ENCODE measurements at regions not wholly inside any gene's neighbourhood (a gene's known extent, or its start where the extent isn't known, plus 50 kb on each side); places are given as distances from the start of the nearest gene placed in this dataset.
"Not testable (repeated sequence)": the region's sequence is repeated elsewhere in the genome, so short reads cannot be mapped to it uniquely, and the experiment has no call there.

- WGBS (ENCODE audit: insufficient coverage), result 91% methylated on average over 3 of the region's 9 CpGs
- POLR2A ChIA-PET, result interaction anchor here in 1 of 2 donors (0.7 kb wide), 1 partner anchor 290 kb away, joined by 7 read pairs; no protein-coding TSS in a partner anchor
- H3K36me3 Mint-ChIP-seq, result no peaks in the 10 kb centered on the region
- ATAC-seq (replicated peaks in 1 of 4) (peak in 2 of 4 experiments; percentile 44 to 61), DNase-seq (peak in 9 of 35 experiments; percentile 6 to 75 (median 24))
- H3K9me3 Mint-ChIP-seq, result no peaks in the 10 kb centered on the region
- Histone ChIP-seq H3K9me3 (no peaks in the 10 kb centered on the region), H3K4me3 (ENCODE audit: control insufficient read depth in 1 of 2, extremely low read depth in 1 of 2, low read length in 1 of 2) (no peak overlapping the region), H3K27me3 (replicated peaks in 1 of 2; ENCODE audit: control insufficient read depth in 2 of 2, extremely low read depth in 1 of 2, insufficient read depth in 2 of 2, low read length in 1 of 2) (no peaks in the 10 kb centered on the region), H3K27ac (ENCODE audit: low read length) (no peak overlapping the region), H3K4me1 (ENCODE audit: control insufficient read depth in 1 of 2, extremely low read depth in 1 of 2, insufficient read depth in 2 of 2, low read length in 2 of 2) (peaks cover 3 to 8% of the 10 kb centered on the region in 2 experiments), H3K36me3 (ENCODE audit: control insufficient read depth in 2 of 2, extremely low read depth in 1 of 2, insufficient read depth in 1 of 2, low read length in 1 of 2) (no peaks in the 10 kb centered on the region)
- CTCF ChIA-PET, result interaction anchor here (0.6 to 0.7 kb wide), 2 partner anchors 57 to 74 kb away, joined by 3 read pairs; no protein-coding TSS in a partner anchor
- H3K27me3 Mint-ChIP-seq, result no peaks in the 10 kb centered on the region
- peaks cover 24 to 36% (median 26%) of the 10 kb centered on the region in 3 donors for H3K4me1 Mint-ChIP-seq
- peak overlapping the region in 1 of 2 donors; percentile 47 for H3K27ac Mint-ChIP-seq
- H3K4me3 Mint-ChIP-seq, result no peak overlapping the region
Observed at GRCh38 chr3:177337541-177338331, 140.5 kb upstream of the TBL1XR1 start.

GRCh38 chr3:177338697-177339219 is 141.5 kb upstream of the TBL1XR1 start:
- Mint-ChIP-seq H3K27ac (peak overlapping the region in 1 of 2 donors; percentile 19), H3K9me3 (no peaks in the 10 kb centered on the region), H3K4me1 (peaks cover 23 to 33% (median 24%) of the 10 kb centered on the region in 3 donors), H3K4me3 (no peak overlapping the region), H3K27me3 (no peaks in the 10 kb centered on the region), H3K36me3 (no peaks in the 10 kb centered on the region)
- H3K9me3 ChIP-seq, result no peaks in the 10 kb centered on the region
- H3K36me3 ChIP-seq (ENCODE audit: control insufficient read depth in 2 of 2, extremely low read depth in 1 of 2, insufficient read depth in 1 of 2, low read length in 1 of 2), result no peaks in the 10 kb centered on the region
- no CpG with 5 or more reads among the region's 3 CpGs for WGBS (ENCODE audit: insufficient coverage)
- ChIA-PET CTCF (interaction anchor here in 1 of 2 donors (0.7 kb wide), 1 partner anchor 73 kb away, joined by 3 read pairs; no protein-coding TSS in a partner anchor), POLR2A (interaction anchor here in 1 of 2 donors (0.7 kb wide), 1 partner anchor 183 kb away, joined by 3 read pairs; no protein-coding TSS in a partner anchor)
- H3K4me3 ChIP-seq (ENCODE audit: control insufficient read depth in 1 of 2, extremely low read depth in 1 of 2, low read length in 1 of 2), result no peak overlapping the region
- no peaks in the 10 kb centered on the region for H3K27me3 ChIP-seq (replicated peaks in 1 of 2; ENCODE audit: control insufficient read depth in 2 of 2, extremely low read depth in 1 of 2, insufficient read depth in 2 of 2, low read length in 1 of 2)
- DNase-seq (no peak), ATAC-seq (replicated peaks in 1 of 4) (peak in 2 of 4 experiments; percentile 16 to 33)
- H3K27ac ChIP-seq (ENCODE audit: low read length), result no peak overlapping the region
- H3K4me1 ChIP-seq (ENCODE audit: control insufficient read depth in 1 of 2, extremely low read depth in 1 of 2, insufficient read depth in 2 of 2, low read length in 2 of 2), result peaks cover 3 to 8% of the 10 kb centered on the region in 2 experiments

DNA sequence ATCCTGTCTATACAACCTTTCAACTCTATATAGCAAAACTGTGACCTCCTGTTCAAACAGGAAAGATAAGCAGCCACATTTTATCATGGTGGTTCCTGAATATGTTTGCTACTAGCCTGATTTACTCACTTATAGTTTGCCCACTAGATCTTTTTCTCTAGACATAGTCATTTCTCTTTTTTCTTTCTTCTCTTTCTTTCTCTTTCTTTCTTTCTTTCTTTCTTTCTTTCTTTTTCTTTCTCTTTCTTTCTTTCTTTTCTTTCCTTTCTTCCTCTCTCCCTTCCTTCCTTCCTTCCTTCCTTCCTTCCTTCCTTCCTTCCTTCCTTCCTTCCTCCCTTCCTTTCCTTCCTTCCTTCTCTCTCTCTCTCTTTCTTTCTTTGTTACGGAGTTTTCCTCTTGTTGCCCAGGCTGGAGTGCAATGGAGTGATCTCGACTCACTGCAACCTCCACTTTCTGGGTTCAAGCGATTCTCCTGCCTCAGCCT is 142.0 kb upstream of the TBL1XR1 start:
- H3K9me3 ChIP-seq; H3K27ac ChIP-seq (ENCODE audit: low read length); H3K27me3 Mint-ChIP-seq; H3K4me3 ChIP-seq (ENCODE audit: control insufficient read depth in 1 of 2, extremely low read depth in 1 of 2, low read length in 1 of 2); POLR2A ChIA-PET; H3K9me3 Mint-ChIP-seq; H3K4me3 Mint-ChIP-seq; CTCF ChIA-PET; H3K36me3 Mint-ChIP-seq; H3K4me1 ChIP-seq (ENCODE audit: control insufficient read depth in 1 of 2, extremely low read depth in 1 of 2, insufficient read depth in 2 of 2, low read length in 2 of 2); H3K27me3 ChIP-seq (replicated peaks in 1 of 2; ENCODE audit: control insufficient read depth in 2 of 2, extremely low read depth in 1 of 2, insufficient read depth in 2 of 2, low read length in 1 of 2); DNase-seq; H3K36me3 ChIP-seq (ENCODE audit: control insufficient read depth in 2 of 2, extremely low read depth in 1 of 2, insufficient read depth in 1 of 2, low read length in 1 of 2): not testable (repeated sequence)
- no CpG with 5 or more reads among the region's 3 CpGs for WGBS (ENCODE audit: insufficient coverage)
- peak in 3 of 4 experiments; percentile 46 to 56 (median 48) for ATAC-seq (replicated peaks in 1 of 4)
- peak overlapping the region; percentile 3 to 53 for H3K27ac Mint-ChIP-seq
- peaks cover 23 to 30% (median 24%) of the 10 kb centered on the region in 3 donors for H3K4me1 Mint-ChIP-seq

- Mint-ChIP-seq H3K4me3 (no peak overlapping the region), H3K4me1 (peaks cover 30 to 36% (median 31%) of the 10 kb centered on the region in 3 donors), H3K27me3 (no peaks in the 10 kb centered on the region), H3K9me3 (no peaks in the 10 kb centered on the region), H3K36me3 (no peaks in the 10 kb centered on the region), H3K27ac (no peak overlapping the region)
- Histone ChIP-seq H3K4me1 (ENCODE audit: control insufficient read depth in 1 of 2, extremely low read depth in 1 of 2, insufficient read depth in 2 of 2, low read length in 2 of 2) (peaks cover 7 to 11% of the 10 kb centered on the region in 2 experiments), H3K36me3 (ENCODE audit: control insufficient read depth in 2 of 2, extremely low read depth in 1 of 2, insufficient read depth in 1 of 2, low read length in 1 of 2) (no peaks in the 10 kb centered on the region), H3K4me3 (ENCODE audit: control insufficient read depth in 1 of 2, extremely low read depth in 1 of 2, low read length in 1 of 2) (no peak overlapping the region), H3K27ac (ENCODE audit: low read length) (no peak overlapping the region), H3K27me3 (replicated peaks in 1 of 2; ENCODE audit: control insufficient read depth in 2 of 2, extremely low read depth in 1 of 2, insufficient read depth in 2 of 2, low read length in 1 of 2) (no peaks in the 10 kb centered on the region), H3K9me3 (no peaks in the 10 kb centered on the region)
- ChIA-PET CTCF (interaction anchor here in 1 of 2 donors (0.6 kb wide), 1 partner anchor 152 kb away, joined by 7 read pairs; no protein-coding TSS in a partner anchor), POLR2A (interaction anchor here (0.6 to 0.8 kb wide), 2 partner anchors 36 to 65 kb away, joined by 5 to 10 read pairs; no protein-coding TSS in a partner anchor)
- 100% methylated on average over 1 of the region's 2 CpGs for WGBS (ENCODE audit: insufficient coverage)
- ATAC-seq (replicated peaks in 1 of 4), result no peak
- no peak for DNase-seq
Observed at GRCh38 chr3:177340243-177340830, 143.1 kb upstream of the TBL1XR1 start.

DNA sequence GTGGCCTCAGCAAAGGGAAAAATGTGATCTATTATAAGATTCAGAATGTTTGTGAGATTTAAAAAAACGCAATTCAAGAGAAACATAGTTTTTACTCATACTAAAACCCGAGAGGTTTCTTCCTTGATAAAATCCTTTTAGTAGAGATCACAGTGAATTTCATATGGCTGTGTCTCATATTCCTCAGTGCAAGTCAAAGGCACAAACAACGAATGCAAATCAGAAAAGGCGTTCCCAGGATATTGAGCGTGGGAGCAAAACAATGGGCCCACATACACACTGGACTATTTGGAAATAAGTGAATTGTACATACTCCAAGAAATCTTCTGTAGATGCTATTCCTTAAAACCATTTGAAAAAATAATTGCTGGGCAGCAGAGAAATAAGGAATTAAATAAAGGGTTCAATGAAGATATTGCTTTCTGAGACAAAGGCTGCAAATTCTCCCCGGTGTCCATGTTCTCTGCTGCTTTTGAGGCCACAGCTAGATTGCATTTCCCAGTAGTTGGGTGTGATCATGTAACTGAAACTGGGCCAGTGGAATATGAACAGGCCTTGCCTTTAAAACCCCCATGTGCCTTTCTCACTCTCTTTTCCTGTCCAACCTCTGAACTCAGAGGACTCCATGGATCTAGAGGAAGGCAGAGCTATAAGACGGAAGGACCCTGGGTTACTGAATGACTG is 144.6 kb upstream of the TBL1XR1 start:
- no peak overlapping the region for H3K27ac Mint-ChIP-seq
- no peaks in the 10 kb centered on the region for H3K9me3 Mint-ChIP-seq
- H3K27me3 ChIP-seq (replicated peaks in 1 of 2; ENCODE audit: control insufficient read depth in 2 of 2, extremely low read depth in 1 of 2, insufficient read depth in 2 of 2, low read length in 1 of 2), result no peaks in the 10 kb centered on the region
- no peaks in the 10 kb centered on the region for H3K36me3 Mint-ChIP-seq
- no peaks in the 10 kb centered on the region for H3K27me3 Mint-ChIP-seq
- ATAC-seq (replicated peaks in 1 of 4) (no peak), DNase-seq (no peak)
- no peaks in the 10 kb centered on the region for H3K36me3 ChIP-seq (ENCODE audit: control insufficient read depth in 2 of 2, extremely low read depth in 1 of 2, insufficient read depth in 1 of 2, low read length in 1 of 2)
- peaks cover 38 to 42% (median 42%) of the 10 kb centered on the region in 3 donors for H3K4me1 Mint-ChIP-seq
- no peak overlapping the region for H3K4me3 Mint-ChIP-seq
- H3K9me3 ChIP-seq, result no peaks in the 10 kb centered on the region
- WGBS (ENCODE audit: insufficient coverage), result no CpG with 5 or more reads among the region's 7 CpGs
- H3K27ac ChIP-seq (ENCODE audit: low read length), result no peak overlapping the region
- H3K4me3 ChIP-seq (ENCODE audit: control insufficient read depth in 1 of 2, extremely low read depth in 1 of 2, low read length in 1 of 2), result no peak overlapping the region
- POLR2A ChIA-PET, result interaction anchor here (0.6 to 0.7 kb wide), 2 partner anchors 46 to 123 kb away, joined by 3 to 6 read pairs; no protein-coding TSS in a partner anchor
- CTCF ChIA-PET, result interaction anchor here in 1 of 2 donors (0.7 kb wide), 1 partner anchor 55 kb away, joined by 6 read pairs; no protein-coding TSS in a partner anchor
- peaks cover 15 to 16% of the 10 kb centered on the region in 2 experiments for H3K4me1 ChIP-seq (ENCODE audit: control insufficient read depth in 1 of 2, extremely low read depth in 1 of 2, insufficient read depth in 2 of 2, low read length in 2 of 2)
